ENCODE measurements at regions not wholly inside any gene's neighbourhood (a gene's known extent, or its start where the extent isn't known, plus 50 kb on each side); places are given as distances from the start of the nearest gene placed in this dataset.

- Mint-ChIP-seq H3K27me3 (ENCODE audit: low read depth) (no peaks in the 10 kb centered on the region), H3K36me3 (ENCODE audit: insufficient read depth in 1 of 3, low read depth in 3 of 3) (no peaks in the 10 kb centered on the region; a peak in 2 of 7 replicates), H3K4me3 (no peak overlapping the region), H3K27ac (no peak overlapping the region), H3K9me3 (peaks cover 58 to 62% of the 10 kb centered on the region in 2 experiments), H3K4me1 (no peaks in the 10 kb centered on the region)
- Histone ChIP-seq H3K4me2 (ENCODE audit: insufficient read depth, insufficient read length, low read length) (no peak overlapping the region), H2BK12ac (ENCODE audit: insufficient read length, low read depth, low read length) (no peak overlapping the region), H3K18ac (ENCODE audit: insufficient read length, low read depth, low read length) (no peak overlapping the region), H3K23me2 (ENCODE audit: insufficient read length, low read depth, low read length, poor library complexity, severe bottlenecking) (no peaks in the 10 kb centered on the region), H2AK5ac (ENCODE audit: insufficient read length, low read length) (no peak overlapping the region), H4K5ac (ENCODE audit: insufficient read length, low read depth, low read length) (no peak overlapping the region), H2AFZ (ENCODE audit: low read length) (no peak overlapping the region), H4K91ac (ENCODE audit: insufficient read length, low read depth, low read length) (no peak overlapping the region), H3K79me1 (ENCODE audit: insufficient read depth, low read depth, low read length, poor library complexity, severe bottlenecking) (no peaks in the 10 kb centered on the region), H3K23ac (ENCODE audit: insufficient read length, low read depth, low read length) (no peak overlapping the region), H4K8ac (replicated peaks; ENCODE audit: insufficient read length, low read depth, low read length) (no peak overlapping the region), H2BK5ac (ENCODE audit: insufficient read length, low read length) (no peak overlapping the region), H3K56ac (ENCODE audit: insufficient read length, low read depth, low read length) (no peak overlapping the region), H3K9me3 (ENCODE audit: control insufficient read depth, low read depth, low read length) (no peaks in the 10 kb centered on the region), H3K4ac (ENCODE audit: low read depth, low read length) (no peak overlapping the region), H4K20me1 (ENCODE audit: control insufficient read depth, insufficient read depth, insufficient read length) (no peaks in the 10 kb centered on the region), H3K27ac (ENCODE audit: insufficient read length, low read depth, low read length) (no peak overlapping the region), H2BK120ac (ENCODE audit: low read depth, low read length, poor library complexity, severe bottlenecking) (no peak overlapping the region), H3K27me3 (ENCODE audit: insufficient read depth, low read length) (no peaks in the 10 kb centered on the region), H3T11ph (ENCODE audit: low read length) (no peak overlapping the region), H2BK20ac (ENCODE audit: low read depth, low read length, poor library complexity, severe bottlenecking) (no peak overlapping the region), H3K79me2 (ENCODE audit: insufficient read depth, low read length) (no peaks in the 10 kb centered on the region), H3K9ac (ENCODE audit: extremely low read depth, insufficient read length, low read length) (no peak overlapping the region), H3K4me1 (ENCODE audit: insufficient read depth, low read length) (no peaks in the 10 kb centered on the region), H2BK15ac (ENCODE audit: low read depth, low read length) (no peak overlapping the region), H3K14ac (ENCODE audit: insufficient read depth, low read length) (no peak overlapping the region)
- no CpG with 5 or more reads among the region's 2 CpGs for WGBS (ENCODE audit: extremely low coverage, insufficient read length, low lambda C conversion rate)
- TF ChIP-seq, protein P1, sequence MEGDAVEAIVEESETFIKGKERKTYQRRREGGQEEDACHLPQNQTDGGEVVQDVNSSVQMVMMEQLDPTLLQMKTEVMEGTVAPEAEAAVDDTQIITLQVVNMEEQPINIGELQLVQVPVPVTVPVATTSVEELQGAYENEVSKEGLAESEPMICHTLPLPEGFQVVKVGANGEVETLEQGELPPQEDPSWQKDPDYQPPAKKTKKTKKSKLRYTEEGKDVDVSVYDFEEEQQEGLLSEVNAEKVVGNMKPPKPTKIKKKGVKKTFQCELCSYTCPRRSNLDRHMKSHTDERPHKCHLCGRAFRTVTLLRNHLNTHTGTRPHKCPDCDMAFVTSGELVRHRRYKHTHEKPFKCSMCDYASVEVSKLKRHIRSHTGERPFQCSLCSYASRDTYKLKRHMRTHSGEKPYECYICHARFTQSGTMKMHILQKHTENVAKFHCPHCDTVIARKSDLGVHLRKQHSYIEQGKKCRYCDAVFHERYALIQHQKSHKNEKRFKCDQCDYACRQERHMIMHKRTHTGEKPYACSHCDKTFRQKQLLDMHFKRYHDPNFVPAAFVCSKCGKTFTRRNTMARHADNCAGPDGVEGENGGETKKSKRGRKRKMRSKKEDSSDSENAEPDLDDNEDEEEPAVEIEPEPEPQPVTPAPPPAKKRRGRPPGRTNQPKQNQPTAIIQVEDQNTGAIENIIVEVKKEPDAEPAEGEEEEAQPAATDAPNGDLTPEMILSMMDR (conservative IDR thresholded peaks at IDR 0.05), result no peak
- no peak for DNase-seq
Observed at GRCh38 chrX:83966347-83966746, 105.4 kb downstream of the CYLC1 start.

Measured in H9 (cell line).